ENCODE measurements at regions not wholly inside any gene's neighbourhood (a gene's known extent, or its start where the extent isn't known, plus 50 kb on each side); places are given as distances from the start of the nearest gene placed in this dataset.

GRCh38 chr5:63726496-63726895 is 235.7 kb downstream of the HTR1A start:
- TF ChIP-seq, protein P1, sequence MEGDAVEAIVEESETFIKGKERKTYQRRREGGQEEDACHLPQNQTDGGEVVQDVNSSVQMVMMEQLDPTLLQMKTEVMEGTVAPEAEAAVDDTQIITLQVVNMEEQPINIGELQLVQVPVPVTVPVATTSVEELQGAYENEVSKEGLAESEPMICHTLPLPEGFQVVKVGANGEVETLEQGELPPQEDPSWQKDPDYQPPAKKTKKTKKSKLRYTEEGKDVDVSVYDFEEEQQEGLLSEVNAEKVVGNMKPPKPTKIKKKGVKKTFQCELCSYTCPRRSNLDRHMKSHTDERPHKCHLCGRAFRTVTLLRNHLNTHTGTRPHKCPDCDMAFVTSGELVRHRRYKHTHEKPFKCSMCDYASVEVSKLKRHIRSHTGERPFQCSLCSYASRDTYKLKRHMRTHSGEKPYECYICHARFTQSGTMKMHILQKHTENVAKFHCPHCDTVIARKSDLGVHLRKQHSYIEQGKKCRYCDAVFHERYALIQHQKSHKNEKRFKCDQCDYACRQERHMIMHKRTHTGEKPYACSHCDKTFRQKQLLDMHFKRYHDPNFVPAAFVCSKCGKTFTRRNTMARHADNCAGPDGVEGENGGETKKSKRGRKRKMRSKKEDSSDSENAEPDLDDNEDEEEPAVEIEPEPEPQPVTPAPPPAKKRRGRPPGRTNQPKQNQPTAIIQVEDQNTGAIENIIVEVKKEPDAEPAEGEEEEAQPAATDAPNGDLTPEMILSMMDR (IDR thresholded peaks at IDR 0.05), result no peak
- TF ChIP-seq POLR2A (IDR thresholded peaks at IDR 0.05), result no peak
- no peak for TF ChIP-seq POLR2AphosphoS5 (IDR thresholded peaks at IDR 0.05)

All from transverse colon (tissue), 4 donors.